ENCODE measurements at regions not wholly inside any gene's neighbourhood (a gene's known extent, or its start where the extent isn't known, plus 50 kb on each side); places are given as distances from the start of the nearest gene placed in this dataset.

- H3K27me3 ChIP-seq (ENCODE audit: control insufficient read depth in 4 of 4, insufficient read depth in 4 of 4, low read length in 3 of 4) = no peaks in the 10 kb centered on the region
- H3K36me3 ChIP-seq (ENCODE audit: control insufficient read depth in 4 of 4, insufficient read depth in 3 of 4, low read depth in 1 of 4, low read length in 3 of 4) = no peaks in the 10 kb centered on the region
- H3K4me3 ChIP-seq (ENCODE audit: low read depth in 1 of 3, low read length in 3 of 3) = no peak overlapping the region
- H3K9me3 ChIP-seq (ENCODE audit: control insufficient read depth in 4 of 4, low read length in 3 of 4) = no peaks in the 10 kb centered on the region
- no peak for DNase-seq (ENCODE audit: low spot score)
- H3K9ac ChIP-seq (ENCODE audit: low read depth in 1 of 2, low read length in 2 of 2) = no peak overlapping the region
- H3K4me1 ChIP-seq (ENCODE audit: control insufficient read depth in 4 of 4, insufficient read depth in 4 of 4, low read length in 3 of 4) = no peaks in the 10 kb centered on the region
- no peak overlapping the region for H3K27ac ChIP-seq (ENCODE audit: low read depth in 1 of 2, low read length in 2 of 2)
- TF ChIP-seq RAD21 (IDR thresholded peaks at IDR 0.05) (no peak), FOXA1 (IDR thresholded peaks at IDR 0.05) (no peak), EGR1 (IDR thresholded peaks at IDR 0.05; ENCODE audit: low read depth in 2 of 2) (no peak), SP1 (IDR thresholded peaks at IDR 0.05) (no peak), NR2F2 (IDR thresholded peaks at IDR 0.05) (no peak), TAF1 (conservative IDR thresholded peaks at IDR 0.05) (no peak), RXRA (IDR thresholded peaks at IDR 0.05) (no peak), HNF4A (conservative IDR thresholded peaks at IDR 0.05) (no peak), GABPA (IDR thresholded peaks at IDR 0.05 in 1 of 2, conservative IDR thresholded peaks at IDR 0.05 in 1 of 2) (no peak), YY1 (IDR thresholded peaks at IDR 0.05) (no peak), HNF4G (IDR thresholded peaks at IDR 0.05) (no peak), JUND (IDR thresholded peaks at IDR 0.05) (no peak)
- TF ChIP-seq, protein P1, sequence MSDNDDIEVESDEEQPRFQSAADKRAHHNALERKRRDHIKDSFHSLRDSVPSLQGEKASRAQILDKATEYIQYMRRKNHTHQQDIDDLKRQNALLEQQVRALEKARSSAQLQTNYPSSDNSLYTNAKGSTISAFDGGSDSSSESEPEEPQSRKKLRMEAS (IDR thresholded peaks at IDR 0.05) = no peak
- TF ChIP-seq, protein P2, sequence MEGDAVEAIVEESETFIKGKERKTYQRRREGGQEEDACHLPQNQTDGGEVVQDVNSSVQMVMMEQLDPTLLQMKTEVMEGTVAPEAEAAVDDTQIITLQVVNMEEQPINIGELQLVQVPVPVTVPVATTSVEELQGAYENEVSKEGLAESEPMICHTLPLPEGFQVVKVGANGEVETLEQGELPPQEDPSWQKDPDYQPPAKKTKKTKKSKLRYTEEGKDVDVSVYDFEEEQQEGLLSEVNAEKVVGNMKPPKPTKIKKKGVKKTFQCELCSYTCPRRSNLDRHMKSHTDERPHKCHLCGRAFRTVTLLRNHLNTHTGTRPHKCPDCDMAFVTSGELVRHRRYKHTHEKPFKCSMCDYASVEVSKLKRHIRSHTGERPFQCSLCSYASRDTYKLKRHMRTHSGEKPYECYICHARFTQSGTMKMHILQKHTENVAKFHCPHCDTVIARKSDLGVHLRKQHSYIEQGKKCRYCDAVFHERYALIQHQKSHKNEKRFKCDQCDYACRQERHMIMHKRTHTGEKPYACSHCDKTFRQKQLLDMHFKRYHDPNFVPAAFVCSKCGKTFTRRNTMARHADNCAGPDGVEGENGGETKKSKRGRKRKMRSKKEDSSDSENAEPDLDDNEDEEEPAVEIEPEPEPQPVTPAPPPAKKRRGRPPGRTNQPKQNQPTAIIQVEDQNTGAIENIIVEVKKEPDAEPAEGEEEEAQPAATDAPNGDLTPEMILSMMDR (IDR thresholded peaks at IDR 0.05; ENCODE audit: low read depth, low read length, missing input control) = no peak
Measured at GRCh38 chr1:87976316-87976715, 647.6 kb downstream of the LMO4 start.

GRCh38 chr1:87977145-87977544 is 648.5 kb downstream of the LMO4 start:
- no peak for DNase-seq (ENCODE audit: low spot score)
- Histone ChIP-seq H3K4me1 (ENCODE audit: control insufficient read depth in 4 of 4, insufficient read depth in 4 of 4, low read length in 3 of 4) (no peaks in the 10 kb centered on the region), H3K4me3 (ENCODE audit: low read depth in 1 of 3, low read length in 3 of 3) (no peak overlapping the region), H3K27ac (ENCODE audit: low read depth in 1 of 2, low read length in 2 of 2) (no peak overlapping the region), H3K36me3 (ENCODE audit: control insufficient read depth in 4 of 4, insufficient read depth in 3 of 4, low read depth in 1 of 4, low read length in 3 of 4) (no peaks in the 10 kb centered on the region), H3K9me3 (ENCODE audit: control insufficient read depth in 4 of 4, low read length in 3 of 4) (no peaks in the 10 kb centered on the region), H3K9ac (ENCODE audit: low read depth in 1 of 2, low read length in 2 of 2) (no peak overlapping the region), H3K27me3 (ENCODE audit: control insufficient read depth in 4 of 4, insufficient read depth in 4 of 4, low read length in 3 of 4) (no peaks in the 10 kb centered on the region)
- no peak for TF ChIP-seq HNF4A (conservative IDR thresholded peaks at IDR 0.05)
- no peak for TF ChIP-seq ATF3 (IDR thresholded peaks at IDR 0.05)
- TF ChIP-seq, protein P2 (IDR thresholded peaks at IDR 0.05; ENCODE audit: low read depth, low read length, missing input control) = no peak
- TF ChIP-seq, protein P1 (IDR thresholded peaks at IDR 0.05) = no peak
- TF ChIP-seq SP1 (IDR thresholded peaks at IDR 0.05) = no peak
- TF ChIP-seq JUND (IDR thresholded peaks at IDR 0.05) = no peak
- no peak for TF ChIP-seq REST (IDR thresholded peaks at IDR 0.05)
- no peak for TF ChIP-seq ZBTB33 (IDR thresholded peaks at IDR 0.05)
- TF ChIP-seq TAF1 (conservative IDR thresholded peaks at IDR 0.05) = no peak
- no peak for TF ChIP-seq EGR1 (IDR thresholded peaks at IDR 0.05; ENCODE audit: low read depth in 2 of 2)
- no peak for TF ChIP-seq RAD21 (IDR thresholded peaks at IDR 0.05)
- no peak for TF ChIP-seq GABPA (IDR thresholded peaks at IDR 0.05 in 1 of 2, conservative IDR thresholded peaks at IDR 0.05 in 1 of 2)
- TF ChIP-seq RXRA (IDR thresholded peaks at IDR 0.05) = no peak
- no peak for TF ChIP-seq FOXA1 (IDR thresholded peaks at IDR 0.05)
- no peak for TF ChIP-seq FOXA2 (IDR thresholded peaks at IDR 0.05)
- no peak for TF ChIP-seq NR2F2 (IDR thresholded peaks at IDR 0.05)
- no peak for TF ChIP-seq YY1 (IDR thresholded peaks at IDR 0.05)
- 85% methylated on average over 2 of the region's 2 CpGs for WGBS
